Fibroblast of pulmonary artery (primary cell): ENCODE measurements at regions not wholly inside any gene's neighbourhood (a gene's known extent, or its start where the extent isn't known, plus 50 kb on each side); places are given as distances from the start of the nearest gene placed in this dataset.

Experiments used
- DNase-seq: peaks from one replicate; pipeline ENCODE4 v3.0.0-alpha.2; 2010; ENCODE audit warnings: low read depth
- H3K4me3 ChIP-seq: replicated peaks from 2 replicates; pipeline ENCODE4 v1.5.1; 2011; ENCODE audit warnings: low read depth, mild to moderate bottlenecking, control low read depth, low read length, moderate library complexity
- CTCF ChIP-seq: IDR thresholded peaks from 2 replicates; pipeline ENCODE4 v1.5.1; 2011; ENCODE audit warnings: mild to moderate bottlenecking, control low read depth, low read length, inconsistent platforms; ENCODE audit errors: missing control alignments

GRCh38 chr16:48049847-48050246 lies 105.9 kb downstream of the ABCC12 start:
- no peak for TF ChIP-seq CTCF
- H3K4me3 ChIP-seq: no peak overlapping the region
- no peak for DNase-seq

GRCh38 chr16:48047720-48048119 lies 108.1 kb downstream of the ABCC12 start:
- DNase-seq: no peak
- no peak overlapping the region for H3K4me3 ChIP-seq
- no peak for TF ChIP-seq CTCF

- H3K4me3 ChIP-seq: no peak overlapping the region
- DNase-seq: no peak
- TF ChIP-seq CTCF: no peak
These were observed 108.6 kb downstream of the ABCC12 start for GRCh38 chr16:48047241-48047640.

GRCh38 chr16:48044117-48044516 lies 111.7 kb downstream of the ABCC12 start:
- no peak for TF ChIP-seq CTCF
- no peak for DNase-seq
- no peak overlapping the region for H3K4me3 ChIP-seq

- no peak for TF ChIP-seq CTCF
- no peak for DNase-seq
These were observed 113.8 kb downstream of the ABCC12 start for GRCh38 chr16:48041981-48042421.

GRCh38 chr16:48035142-48035541 lies 120.7 kb downstream of the ABCC12 start:
- H3K4me3 ChIP-seq: no peak overlapping the region
- no peak for TF ChIP-seq CTCF
- DNase-seq: no peak

More at GRCh38 chr16:48041981-48042421, 113.8 kb downstream of the ABCC12 start:
- H3K4me3 ChIP-seq: no peak overlapping the region

- DNase-seq: no peak
- TF ChIP-seq CTCF: no peak
- H3K4me3 ChIP-seq: no peak overlapping the region
These were observed 124.9 kb downstream of the ABCC12 start for GRCh38 chr16:48030926-48031325.
